NCI-H774 (cell line): ENCODE measurements at regions not wholly inside any gene's neighbourhood (a gene's known extent, or its start where the extent isn't known, plus 50 kb on each side); places are given as distances from the start of the nearest gene placed in this dataset.

Experiments
- DNase-seq: peaks from one replicate; lab custom pipeline; 2025; lab: John Stamatoyannopoulos, UW

GRCh38 chr13:65882810-65883209 lies 1347.3 kb downstream of the PCDH9 start:
- DNase-seq: no peak

GRCh38 chr13:65881561-65882155 lies 1348.5 kb downstream of the PCDH9 start:
- no peak for DNase-seq

DNA sequence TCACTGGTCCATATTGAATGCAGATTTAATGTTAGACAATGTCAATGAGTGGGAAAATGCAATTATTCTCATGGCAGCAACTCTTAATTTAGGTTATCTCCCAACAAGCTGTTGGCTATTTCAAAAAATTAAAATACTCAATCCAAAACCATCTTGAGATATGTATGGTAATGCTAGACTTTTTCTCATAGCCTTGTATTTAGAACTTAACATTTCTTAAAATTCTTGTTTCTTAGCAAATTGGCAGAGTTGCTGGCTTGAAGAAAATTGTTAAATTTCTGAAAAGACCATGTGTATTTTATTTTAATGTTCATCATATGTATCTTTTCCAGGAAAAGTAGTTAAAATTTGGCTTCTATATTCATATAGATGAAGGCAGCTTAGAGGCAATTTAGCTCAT lies 1355.1 kb downstream of the PCDH9 start:
- no peak for DNase-seq

- DNase-seq: no peak
These were observed 1357.7 kb downstream of the PCDH9 start for GRCh38 chr13:65872448-65872847.

GRCh38 chr13:65868884-65869283 lies 1361.3 kb downstream of the PCDH9 start:
- DNase-seq: no peak

GRCh38 chr13:65868099-65868498 lies 1362.0 kb downstream of the PCDH9 start:
- no peak for DNase-seq

GRCh38 chr13:65866138-65866537 lies 1364.0 kb downstream of the PCDH9 start:
- DNase-seq: no peak

GRCh38 chr13:65865206-65865605 lies 1364.9 kb downstream of the PCDH9 start:
- DNase-seq: no peak

DNA sequence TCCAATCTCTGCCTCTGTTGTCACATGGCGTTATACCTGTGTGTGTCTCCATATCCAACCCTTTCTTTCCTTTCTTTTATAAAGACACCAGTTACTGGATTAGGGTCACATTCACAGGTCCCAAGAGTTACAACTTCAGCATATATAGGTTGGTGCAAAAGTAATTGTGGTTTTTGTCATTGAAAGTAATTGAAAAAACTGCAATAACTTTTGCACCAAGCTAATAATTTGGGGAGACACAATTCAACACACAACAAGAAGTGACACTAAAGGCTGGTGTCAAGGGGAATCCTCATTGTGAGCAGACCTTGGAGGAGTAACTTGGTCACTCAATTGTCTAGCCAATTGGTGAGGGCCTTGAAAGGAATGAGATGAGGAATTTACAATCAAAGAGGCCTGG lies 1366.1 kb downstream of the PCDH9 start:
- no peak for DNase-seq

DNA sequence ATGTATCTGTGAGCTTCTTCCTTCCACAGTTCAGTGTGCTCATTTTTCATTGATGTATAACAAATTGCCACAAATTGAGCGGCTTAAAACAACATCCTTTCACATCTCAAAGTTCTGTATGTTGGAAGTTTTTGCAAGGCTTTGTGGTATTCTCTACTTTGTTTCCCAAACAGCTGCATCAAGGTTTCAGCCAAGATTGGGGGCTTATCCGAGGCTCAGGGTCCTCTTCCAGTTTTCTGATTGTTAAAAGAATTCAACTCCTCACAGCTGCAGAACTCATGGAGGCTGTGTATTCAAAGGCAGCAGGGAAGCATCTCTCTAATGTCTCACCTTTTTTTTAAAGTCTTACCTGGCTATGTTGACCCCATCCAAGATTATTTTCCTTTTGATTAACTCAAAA lies 1369.8 kb downstream of the PCDH9 start:
- DNase-seq: no peak

DNA sequence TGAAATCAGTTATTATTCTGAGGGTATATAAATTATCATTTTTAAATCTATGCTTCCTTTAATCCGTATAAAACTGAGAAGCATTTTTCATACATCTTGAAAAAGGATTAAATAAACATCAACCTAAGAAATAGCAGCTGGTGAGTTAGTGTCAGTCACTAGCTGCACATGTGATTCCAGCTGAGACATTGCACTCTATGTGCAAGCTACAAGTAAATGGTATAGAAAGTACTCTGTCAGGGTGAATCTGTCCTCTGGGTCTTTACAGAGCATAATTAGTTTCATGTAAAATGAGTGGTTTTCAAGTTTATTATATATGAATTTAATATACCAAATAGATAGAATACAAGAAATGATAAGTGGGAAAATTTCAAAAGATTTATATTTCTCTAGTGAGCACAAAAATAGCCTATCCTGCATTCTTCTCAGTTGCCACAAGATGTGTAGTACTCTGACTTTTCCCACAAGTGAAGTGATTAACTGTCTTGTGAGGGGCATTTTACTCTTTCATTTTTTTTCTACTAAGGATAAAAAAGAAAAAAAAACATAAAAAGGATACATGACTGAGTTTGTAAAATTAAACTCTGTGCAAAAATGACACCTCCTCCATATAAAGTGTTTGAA lies 1372.1 kb downstream of the PCDH9 start:
- DNase-seq: no peak

DNA sequence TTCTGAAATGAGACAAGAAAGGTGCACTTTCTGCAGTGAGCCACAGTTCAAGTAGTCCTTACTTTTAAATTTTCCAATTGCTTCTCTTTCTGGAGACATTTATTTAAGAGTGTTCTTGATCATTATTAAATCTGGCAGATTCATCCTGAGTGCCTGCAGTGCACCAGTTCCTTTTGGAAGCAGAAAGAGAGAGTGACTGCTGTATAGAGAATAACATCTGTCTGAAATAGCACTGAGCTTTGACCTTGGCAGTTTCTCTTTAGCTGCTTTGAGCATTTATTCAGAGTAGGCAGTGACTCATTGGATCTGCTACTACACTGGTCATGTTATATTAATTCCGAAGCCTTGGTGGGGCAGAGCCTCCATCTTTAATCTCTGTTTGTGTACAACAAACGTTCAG lies 1373.7 kb downstream of the PCDH9 start:
- DNase-seq: no peak

DNA sequence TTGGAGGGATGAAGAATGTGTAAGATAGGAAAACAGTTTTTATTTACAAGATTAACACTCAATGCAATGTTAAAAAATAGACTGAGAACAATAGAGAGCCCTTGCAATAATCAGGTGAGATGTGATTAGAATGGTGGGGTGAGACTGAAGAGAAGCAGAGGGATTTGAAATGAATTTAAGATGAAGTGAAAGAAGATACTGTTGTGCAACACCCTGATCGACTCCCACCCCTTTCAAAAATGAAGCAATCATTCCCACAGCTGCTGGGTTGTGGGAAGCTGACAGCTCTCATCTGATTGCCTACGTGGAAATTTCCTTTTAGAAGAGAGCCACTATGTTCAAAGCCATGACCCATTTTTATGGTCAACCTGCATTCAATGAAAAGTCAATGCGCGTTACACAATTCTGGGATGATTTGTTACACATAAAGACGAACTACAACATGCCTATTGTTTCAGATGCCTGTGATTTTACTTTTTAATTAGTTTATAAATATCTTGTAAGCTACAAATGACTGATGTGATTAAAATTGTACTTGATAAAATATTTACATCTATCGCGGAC lies 1374.8 kb downstream of the PCDH9 start:
- DNase-seq: no peak

- no peak for DNase-seq
These were observed 1375.7 kb downstream of the PCDH9 start for GRCh38 chr13:65854431-65854830.

DNA sequence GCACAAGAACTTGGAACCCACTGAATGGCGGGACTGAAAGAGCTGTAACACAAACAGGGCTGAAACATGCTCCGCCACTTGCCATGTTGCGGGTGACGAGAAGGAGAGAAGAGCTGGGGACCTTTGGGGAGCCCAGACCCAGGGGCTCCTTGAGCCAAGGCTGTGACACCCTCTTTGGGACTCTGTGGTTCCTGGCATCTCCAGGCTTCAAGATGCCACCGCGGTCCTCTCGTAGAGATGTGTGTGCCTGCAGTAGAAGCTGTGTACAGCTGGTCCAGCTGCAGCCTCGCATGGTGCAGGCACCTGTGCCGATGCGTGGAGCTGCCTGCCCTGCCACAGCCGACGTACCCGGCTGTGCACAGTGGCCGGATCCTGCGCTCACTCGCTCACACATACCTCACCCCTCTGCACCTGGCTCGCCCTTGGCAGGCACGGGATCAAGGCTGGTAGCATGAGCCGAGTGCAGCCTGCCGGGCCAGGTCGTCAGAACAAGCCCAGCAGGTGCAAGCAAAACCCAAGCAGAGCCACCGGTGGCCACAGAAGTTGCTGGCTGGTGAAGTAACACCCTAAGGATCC lies 1385.8 kb downstream of the PCDH9 start:
- DNase-seq: no peak

- no peak for DNase-seq
These were observed 1386.8 kb downstream of the PCDH9 start for GRCh38 chr13:65843314-65843731.

GRCh38 chr13:65841156-65841555 lies 1389.0 kb downstream of the PCDH9 start:
- no peak for DNase-seq

- DNase-seq: no peak
These were observed 1394.1 kb downstream of the PCDH9 start for GRCh38 chr13:65836066-65836465.

DNA sequence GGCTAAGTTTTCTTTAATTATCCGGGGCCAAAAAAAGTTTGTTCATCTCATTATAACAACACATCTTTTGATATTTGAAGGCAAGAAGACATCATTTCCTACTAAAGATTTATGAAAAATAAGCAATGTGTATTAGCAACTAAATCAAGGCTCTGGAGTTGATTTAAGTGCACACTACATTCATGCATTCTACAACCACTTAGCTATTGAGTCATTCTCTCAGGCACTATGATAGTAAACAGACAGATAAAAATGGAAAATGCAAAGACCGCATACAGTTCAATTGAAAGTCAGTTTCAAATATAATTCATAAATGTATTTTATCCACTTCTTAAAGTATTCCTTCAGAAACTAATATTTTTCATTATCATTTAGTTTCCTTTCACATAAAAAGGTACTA lies 1395.2 kb downstream of the PCDH9 start:
- no peak for DNase-seq

GRCh38 chr13:65830411-65831205 lies 1399.5 kb downstream of the PCDH9 start:
- no peak for DNase-seq

- DNase-seq: no peak
These were observed 1400.7 kb downstream of the PCDH9 start for GRCh38 chr13:65829241-65830008.

- peak; percentile 4 for DNase-seq
These were observed 1403.5 kb downstream of the PCDH9 start for GRCh38 chr13:65826657-65827056.
